HEK293T (cell line): ENCODE measurements at regions not wholly inside any gene's neighbourhood (a gene's known extent, or its start where the extent isn't known, plus 50 kb on each side); places are given as distances from the start of the nearest gene placed in this dataset.

Experiments
- ARNT ChIP-seq: fragments of 450-650 bp; IDR thresholded peaks from 2 replicates; pipeline ENCODE4 v1.6.1; 2017; ENCODE audit warnings: mild to moderate bottlenecking
- FOXM1 ChIP-seq: fragments of 450-650 bp; IDR thresholded peaks from 2 replicates; pipeline ENCODE4 v1.6.1; 2017; ENCODE audit warnings: mild to moderate bottlenecking, borderline replicate concordance
- HDGF ChIP-seq: fragments of 450-650 bp; IDR thresholded peaks from 2 replicates; pipeline ENCODE4 v1.6.1; 2017; ENCODE audit warnings: antibody characterized with exemption, borderline replicate concordance
- NFRKB ChIP-seq: fragments of 450-650 bp; IDR thresholded peaks from 2 replicates; pipeline ENCODE4 v1.6.1; 2016; ENCODE audit warnings: mild to moderate bottlenecking, moderate library complexity

GRCh38 chr9:31601666-31602065 lies 782.8 kb upstream of the ACO1 start:
- no peak for TF ChIP-seq HDGF
- no peak for TF ChIP-seq ARNT
- TF ChIP-seq FOXM1 = no peak
- no peak for TF ChIP-seq NFRKB
